IMR-90 (cell line): ENCODE measurements at regions not wholly inside any gene's neighbourhood (a gene's known extent, or its start where the extent isn't known, plus 50 kb on each side); places are given as distances from the start of the nearest gene placed in this dataset.

Experiments
- CEBPB ChIP-seq: IDR thresholded peaks from 2 replicates; pipeline ENCODE4 v1.6.1; 2012; ENCODE audit warnings: low read depth, low read length, improper control_type of control experiment
- CTCF ChIP-seq: conservative IDR thresholded peaks from 2 replicates; pipeline ENCODE4 v1.5.1; 2012; ENCODE audit warnings: mild to moderate bottlenecking, low read depth, low read length, improper control_type of control experiment
- ELK1 ChIP-seq: fragments of 150-350 bp; IDR thresholded peaks from 2 replicates; pipeline ENCODE4 v1.6.1; 2016; ENCODE audit warnings: low read depth, mild to moderate bottlenecking, low read length, moderate library complexity, borderline replicate concordance
- FOS ChIP-seq: fragments of 150-350 bp; IDR thresholded peaks from 2 replicates; pipeline ENCODE4 v1.6.1; 2016; ENCODE audit warnings: low read depth, low read length
- MAZ ChIP-seq: IDR thresholded peaks from 2 replicates; pipeline ENCODE4 v1.6.1; 2012; ENCODE audit warnings: low read depth, mild to moderate bottlenecking, low read length, improper control_type of control experiment, moderate library complexity, borderline replicate concordance
- MXI1 ChIP-seq: IDR thresholded peaks from 2 replicates; pipeline ENCODE4 v1.6.1; 2012; ENCODE audit warnings: low read depth, mild to moderate bottlenecking, low read length, moderate library complexity, borderline replicate concordance
- POLR2A ChIP-seq: IDR thresholded peaks from 2 replicates; pipeline ENCODE4 v1.6.1; 2012; ENCODE audit warnings: mild to moderate bottlenecking, low read depth, low read length
- RAD21 ChIP-seq: IDR thresholded peaks from 2 replicates; pipeline ENCODE4 v1.6.1; 2012; ENCODE audit warnings: low read length, improper control_type of control experiment
- RFX5 ChIP-seq: IDR thresholded peaks from 2 replicates; pipeline ENCODE4 v1.8.0; 2012; ENCODE audit warnings: low read depth, mild to moderate bottlenecking, low read length, moderate library complexity

GRCh38 chr5:28253431-28253830 is 1215.0 kb upstream of the CDH9 start:
- no peak for TF ChIP-seq CTCF
- no peak for TF ChIP-seq ELK1
- no peak for TF ChIP-seq POLR2A
- TF ChIP-seq CEBPB: no peak
- TF ChIP-seq MXI1: no peak
- TF ChIP-seq RFX5: no peak
- TF ChIP-seq FOS: no peak
- TF ChIP-seq RAD21: no peak
- TF ChIP-seq MAZ: no peak
